SK-N-SH (cell line): ENCODE measurements at regions not wholly inside any gene's neighbourhood (a gene's known extent, or its start where the extent isn't known, plus 50 kb on each side); places are given as distances from the start of the nearest gene placed in this dataset.
"Not testable (repeated sequence)": the region's sequence is repeated elsewhere in the genome, so short reads cannot be mapped to it uniquely, and the experiment has no call there.

Experiments used
- CTCF ChIA-PET: fragments of 300-600, 350-600 bp; formaldehyde crosslinking; extraction: SDS; loops from one replicate; lab custom pipeline; 2021; lab: Yijun Ruan, JAX
- POLR2A ChIA-PET: fragments of 350-600 bp; sonication (Branson Sonifier 250); formaldehyde crosslinking; extraction: SDS; loops from one replicate; lab custom pipeline; 2020; ENCODE audit warnings: antibody characterized with exemption, inconsistent platforms; lab: Yijun Ruan, JAX
- DNase-seq: peaks from one replicate; pipeline ENCODE4 v3.0.0; 2012
- H2AFZ ChIP-seq: fragments of 200-600 bp; sonication (generic); 2 replicates; pipeline ENCODE4 v1.8.1; 2016; ENCODE audit warnings: antibody characterized with exemption, mild to moderate bottlenecking, low read depth
- H3F3A ChIP-seq: fragments of 200-600 bp; sonication (generic); replicated peaks from 2 replicates; pipeline ENCODE3; 2016; ENCODE audit warnings: antibody characterized with exemption, mild to moderate bottlenecking; ENCODE audit not compliant: insufficient read depth
- H3K27ac ChIP-seq, 2 experiments: fragments of 200-500 bp in 1 of 2; fragments of 200-600 bp in 1 of 2; sonication (Bioruptor generic) in 1 of 2; sonication (generic), shearing (Covaris generic) in 1 of 2; 2 replicates each; pipeline versions ENCODE4 v1.5.1 to v1.6.1; 2014 to 2016; ENCODE audit warnings: low read depth in 2 of 2, inconsistent platforms in 1 of 2, low read length in 1 of 2, mild to moderate bottlenecking in 1 of 2, mixed read lengths in 1 of 2
- H3K27me3 ChIP-seq: fragments of 200-600 bp; sonication (generic), shearing (Covaris generic); 2 replicates; pipeline ENCODE4 v1.6.1; 2016; ENCODE audit warnings: mixed run types; ENCODE audit not compliant: insufficient read depth
- H3K36me3 ChIP-seq, 2 experiments: fragments of 200-500 bp in 1 of 2; fragments of 200-600 bp in 1 of 2; sonication (Bioruptor generic) in 1 of 2; sonication (generic) in 1 of 2; replicated peaks in 1 of 2; 2 replicates each; pipeline versions ENCODE3 to v1.5.1; 2014 to 2016; ENCODE audit warnings: low read length in 1 of 2, mild to moderate bottlenecking in 1 of 2; ENCODE audit not compliant: insufficient read depth in 2 of 2, control insufficient read depth in 1 of 2
- H3K4me1 ChIP-seq, 2 experiments: fragments of 200-500 bp in 1 of 2; fragments of 200-600 bp in 1 of 2; sonication (Bioruptor generic) in 1 of 2; sonication (generic), shearing (Covaris generic) in 1 of 2; 2 replicates each; pipeline versions ENCODE4 v1.5.1 to v1.6.1; 2014 to 2016; ENCODE audit warnings: low read depth in 1 of 2, low read length in 1 of 2, mixed run types in 1 of 2; ENCODE audit not compliant: insufficient read depth in 2 of 2, control insufficient read depth in 1 of 2
- H3K4me2 ChIP-seq: fragments of 200-600 bp; sonication (generic), shearing (Covaris generic); 2 replicates; pipeline ENCODE4 v1.6.1; 2017; ENCODE audit warnings: mixed run types
- H3K4me3 ChIP-seq, 2 experiments: fragments of 200-500 bp in 1 of 2; fragments of 200-600 bp in 1 of 2; sonication (Bioruptor generic) in 1 of 2; sonication (generic), shearing (Covaris generic) in 1 of 2; 2 replicates each; pipeline versions ENCODE4 v1.5.1 to v1.8.1; 2014 to 2016; ENCODE audit warnings: low read depth in 2 of 2, inconsistent platforms in 1 of 2, low read length in 1 of 2, mild to moderate bottlenecking in 1 of 2, mixed read lengths in 1 of 2, moderate library complexity in 1 of 2
- H3K79me2 ChIP-seq: fragments of 200-600 bp; sonication (generic); 2 replicates; pipeline ENCODE4 v1.8.1; 2017; ENCODE audit warnings: mild to moderate bottlenecking; ENCODE audit not compliant: insufficient read depth
- H3K9ac ChIP-seq: fragments of 200-600 bp; sonication (generic); 2 replicates; pipeline ENCODE4 v1.6.1; 2017; ENCODE audit warnings: mixed run types
- H3K9me2 ChIP-seq: fragments of 200-600 bp; sonication (generic); 2 replicates; pipeline ENCODE4 v1.6.1; 2017; ENCODE audit warnings: mixed run types
- H3K9me3 ChIP-seq: fragments of 200-600 bp; sonication (generic); 2 replicates; pipeline ENCODE4 v1.6.1; 2017; ENCODE audit warnings: mixed run types, mild to moderate bottlenecking, moderate library complexity
- H4K20me1 ChIP-seq: fragments of 200-600 bp; sonication (generic); 2 replicates; pipeline ENCODE4 v1.6.1; 2017; ENCODE audit warnings: mild to moderate bottlenecking, mixed run types; ENCODE audit not compliant: insufficient read depth
- EP300 ChIP-seq, 2 experiments: IDR thresholded peaks; 2 replicates each; pipeline versions ENCODE4 v1.4.0 to v1.6.1; 2012; ENCODE audit warnings: borderline replicate concordance in 1 of 2, low read depth in 1 of 2, low read length in 1 of 2
- FOXJ3 ChIP-seq: sonication (generic); formaldehyde crosslinking; IDR thresholded peaks from 2 replicates; pipeline ENCODE4 v1.5.1; 2020; ENCODE audit warnings: mild to moderate bottlenecking, missing genetic modification reagents
- GABPA ChIP-seq: IDR thresholded peaks from 2 replicates; pipeline ENCODE4 v1.4.0; 2012; ENCODE audit warnings: low read depth, mild to moderate bottlenecking
- GATA2 ChIP-seq: sonication (generic); formaldehyde crosslinking; IDR thresholded peaks from 2 replicates; pipeline ENCODE4 v1.5.0; 2020; ENCODE audit warnings: mild to moderate bottlenecking, missing genetic modification reagents
- JUND ChIP-seq: IDR thresholded peaks from 2 replicates; pipeline ENCODE4 v1.4.0; 2012
- MEF2A ChIP-seq: IDR thresholded peaks from 2 replicates; pipeline ENCODE4 v1.4.0; 2012; ENCODE audit warnings: low read depth, borderline replicate concordance
- POLR2AphosphoS5 ChIP-seq: IDR thresholded peaks from 2 replicates; pipeline ENCODE4 v1.6.1; 2012; ENCODE audit warnings: low read depth, low read length
- RFX5 ChIP-seq: IDR thresholded peaks from 2 replicates; pipeline ENCODE4 v1.6.1; 2012; ENCODE audit warnings: mild to moderate bottlenecking, improper control_type of control experiment, low read length
- TAF1 ChIP-seq: IDR thresholded peaks from 2 replicates; pipeline ENCODE4 v1.6.1; 2012; ENCODE audit warnings: low read depth, mild to moderate bottlenecking, low read length, moderate library complexity, borderline replicate concordance
- TCF12 ChIP-seq: IDR thresholded peaks from 2 replicates; pipeline ENCODE4 v1.4.0; 2012
- TEAD4 ChIP-seq: IDR thresholded peaks from 2 replicates; pipeline ENCODE4 v1.4.0; 2012; ENCODE audit warnings: mild to moderate bottlenecking, borderline replicate concordance; ENCODE audit not compliant: insufficient read depth
- WGBS: methylation state at CpG from one replicate; pipeline ENCODE4 v1.1.6; 2017; ENCODE audit warnings: low lambda C conversion rate; 5-methylcytosine and 5-hydroxymethylcytosine counted together
- TF ChIP-seq, protein P1 (sequence below): fragments of 150-350 bp; IDR thresholded peaks from 2 replicates; pipeline ENCODE4 v1.6.1; 2017; ENCODE audit warnings: antibody characterized with exemption, low read length, low read depth, borderline replicate concordance
- TF ChIP-seq, protein P2 (sequence below): IDR thresholded peaks from 2 replicates; pipeline ENCODE4 v1.4.0; 2012; ENCODE audit warnings: low read depth, borderline replicate concordance

DNA sequence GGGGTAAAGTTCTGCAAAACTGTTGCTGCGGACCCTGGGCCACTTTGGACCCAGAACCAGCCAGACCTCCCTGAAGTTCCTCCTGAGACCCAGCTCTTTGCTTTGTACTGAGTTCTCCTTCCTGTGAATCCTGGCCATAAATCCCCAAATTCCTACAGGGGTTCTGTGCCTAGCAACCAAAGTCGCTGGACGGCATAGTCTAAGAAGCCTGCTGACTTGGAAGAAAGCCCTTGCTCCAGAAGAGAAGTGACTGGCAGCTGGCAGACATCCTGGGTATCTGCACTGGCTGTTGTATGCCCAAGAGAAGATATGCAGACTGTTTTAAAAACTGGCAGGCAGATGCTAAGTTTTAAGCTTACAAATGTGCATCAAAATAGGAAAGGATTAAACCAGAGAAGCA is 99.9 kb upstream of the SLC24A4 start:
- H3K27ac ChIP-seq: no peak overlapping the region
- no peak overlapping the region for H3K4me2 ChIP-seq
- no peaks in the 10 kb centered on the region for H4K20me1 ChIP-seq
- no peaks in the 10 kb centered on the region for H3F3A ChIP-seq
- no peak for DNase-seq
- H3K9me2 ChIP-seq: no peaks in the 10 kb centered on the region
- no peaks in the 10 kb centered on the region for H3K36me3 ChIP-seq
- no peak overlapping the region for H2AFZ ChIP-seq
- no peaks in the 10 kb centered on the region for H3K4me1 ChIP-seq
- H3K9me3 ChIP-seq: no peaks in the 10 kb centered on the region
- WGBS: 3% methylated on average over 2 of the region's 3 CpGs
- no peak overlapping the region for H3K9ac ChIP-seq
- no peak overlapping the region for H3K4me3 ChIP-seq
- no peaks in the 10 kb centered on the region for H3K79me2 ChIP-seq
- ChIA-PET CTCF (no interaction called here), POLR2A (no interaction called here)
- no peak for TF ChIP-seq TCF12
- no peak for TF ChIP-seq GABPA
- no peak for TF ChIP-seq FOXJ3
- peaks cover 35% of the 10 kb centered on the region for H3K27me3 ChIP-seq

DNA sequence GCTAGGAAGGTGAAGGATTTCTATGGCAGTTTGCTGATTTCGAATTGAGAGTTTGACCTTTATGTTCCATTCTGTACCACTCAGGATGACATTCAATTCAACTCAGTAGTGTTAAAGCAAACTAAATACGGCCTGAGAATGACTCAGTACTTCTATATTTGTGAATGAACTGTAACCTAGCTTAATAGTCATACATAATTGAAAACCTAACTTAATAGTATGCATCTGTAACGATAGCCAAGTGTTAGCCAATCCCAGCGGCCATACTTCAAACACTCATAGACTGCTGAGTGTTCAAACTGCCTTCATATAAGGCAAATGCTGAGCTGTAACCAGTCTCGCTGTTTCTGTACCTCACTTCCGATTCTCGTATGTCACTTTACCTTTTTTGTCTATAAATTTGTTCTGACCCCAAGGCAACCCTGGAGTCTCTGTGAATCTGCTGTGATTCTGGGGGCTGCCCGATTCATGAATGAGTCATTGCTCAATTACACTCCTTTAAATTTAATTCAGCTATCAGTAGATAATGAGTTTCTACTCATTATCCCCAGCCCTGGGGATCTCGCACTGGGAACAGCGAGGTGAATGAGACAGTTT is 98.5 kb upstream of the SLC24A4 start:
- peak overlapping the region in 1 of 2 experiments; percentile 35; a peak in 1 of 4 replicates for H3K4me3 ChIP-seq
- ChIA-PET CTCF (interaction anchor here (1.1 kb wide), 1 partner anchor 16 kb away, joined by 3 read pairs; no protein-coding TSS in a partner anchor), POLR2A (no interaction called here)
- no peaks in the 10 kb centered on the region for H3K79me2 ChIP-seq
- H3K4me1 ChIP-seq: no peaks in the 10 kb centered on the region
- H3K27me3 ChIP-seq: peaks cover 26% of the 10 kb centered on the region
- TF ChIP-seq, protein P1, sequence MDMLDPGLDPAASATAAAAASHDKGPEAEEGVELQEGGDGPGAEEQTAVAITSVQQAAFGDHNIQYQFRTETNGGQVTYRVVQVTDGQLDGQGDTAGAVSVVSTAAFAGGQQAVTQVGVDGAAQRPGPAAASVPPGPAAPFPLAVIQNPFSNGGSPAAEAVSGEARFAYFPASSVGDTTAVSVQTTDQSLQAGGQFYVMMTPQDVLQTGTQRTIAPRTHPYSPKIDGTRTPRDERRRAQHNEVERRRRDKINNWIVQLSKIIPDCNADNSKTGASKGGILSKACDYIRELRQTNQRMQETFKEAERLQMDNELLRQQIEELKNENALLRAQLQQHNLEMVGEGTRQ: no peak
- TF ChIP-seq TEAD4: no peak
- TF ChIP-seq RFX5: no peak
- TF ChIP-seq, protein P2, sequence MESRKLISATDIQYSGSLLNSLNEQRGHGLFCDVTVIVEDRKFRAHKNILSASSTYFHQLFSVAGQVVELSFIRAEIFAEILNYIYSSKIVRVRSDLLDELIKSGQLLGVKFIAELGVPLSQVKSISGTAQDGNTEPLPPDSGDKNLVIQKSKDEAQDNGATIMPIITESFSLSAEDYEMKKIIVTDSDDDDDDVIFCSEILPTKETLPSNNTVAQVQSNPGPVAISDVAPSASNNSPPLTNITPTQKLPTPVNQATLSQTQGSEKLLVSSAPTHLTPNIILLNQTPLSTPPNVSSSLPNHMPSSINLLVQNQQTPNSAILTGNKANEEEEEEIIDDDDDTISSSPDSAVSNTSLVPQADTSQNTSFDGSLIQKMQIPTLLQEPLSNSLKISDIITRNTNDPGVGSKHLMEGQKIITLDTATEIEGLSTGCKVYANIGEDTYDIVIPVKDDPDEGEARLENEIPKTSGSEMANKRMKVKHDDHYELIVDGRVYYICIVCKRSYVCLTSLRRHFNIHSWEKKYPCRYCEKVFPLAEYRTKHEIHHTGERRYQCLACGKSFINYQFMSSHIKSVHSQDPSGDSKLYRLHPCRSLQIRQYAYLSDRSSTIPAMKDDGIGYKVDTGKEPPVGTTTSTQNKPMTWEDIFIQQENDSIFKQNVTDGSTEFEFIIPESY: no peak
- no peak for TF ChIP-seq JUND
- no peak for TF ChIP-seq POLR2AphosphoS5
- WGBS: 6% methylated on average over 10 of the region's 10 CpGs
- no peaks in the 10 kb centered on the region for H3K9me3 ChIP-seq
- H3K9me2 ChIP-seq: no peaks in the 10 kb centered on the region
- no peak for DNase-seq
- no peak overlapping the region for H3K9ac ChIP-seq
- no peaks in the 10 kb centered on the region for H4K20me1 ChIP-seq
- H2AFZ ChIP-seq: no peak overlapping the region
- no peak overlapping the region for H3K27ac ChIP-seq
- no peaks in the 10 kb centered on the region for H3F3A ChIP-seq
- no peaks in the 10 kb centered on the region for H3K36me3 ChIP-seq
- H3K4me2 ChIP-seq: peak overlapping the region; percentile 39; the same call in 1 of the 2 replicates

DNA sequence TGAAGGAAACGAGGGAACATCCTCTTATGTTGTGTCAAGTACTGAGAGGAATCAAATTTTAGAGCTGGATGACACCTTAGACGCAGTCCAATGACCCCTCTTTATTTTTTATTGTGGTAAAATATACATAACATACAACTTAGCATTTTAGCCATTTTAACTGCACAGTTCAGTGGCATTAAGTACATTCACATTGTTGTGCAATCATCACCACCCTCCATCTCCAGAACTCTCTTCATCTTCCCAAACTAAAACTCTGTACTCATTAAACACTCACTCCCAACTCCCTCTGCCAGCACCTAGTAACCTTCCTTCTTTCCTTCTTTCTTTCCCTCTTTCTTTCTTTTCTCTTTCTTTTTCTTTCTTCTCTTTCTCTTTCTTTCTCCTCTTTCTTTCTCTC is 97.2 kb upstream of the SLC24A4 start:
- Histone ChIP-seq H3K27me3 (peaks cover 26% of the 10 kb centered on the region), H3K4me2 (no peak overlapping the region), H3K9me2 (no peaks in the 10 kb centered on the region), H3K27ac (no peak overlapping the region), H2AFZ (no peak overlapping the region), H3F3A (no peaks in the 10 kb centered on the region), H3K36me3 (no peaks in the 10 kb centered on the region), H3K4me3 (no peak overlapping the region), H4K20me1 (no peaks in the 10 kb centered on the region), H3K4me1 (no peaks in the 10 kb centered on the region), H3K9me3 (no peaks in the 10 kb centered on the region), H3K9ac (no peak overlapping the region), H3K79me2 (no peaks in the 10 kb centered on the region)
- POLR2A ChIA-PET: no interaction called here
- 6% methylated on average over 2 of the region's 2 CpGs for WGBS
- CTCF ChIA-PET: no interaction called here
- TF ChIP-seq MEF2A (no peak), EP300 (IDR thresholded peaks at IDR 0.05; ENCODE audit: borderline replicate concordance in 1 of 2, low read depth in 1 of 2, low read length in 1 of 2) (no peak), GATA2 (CRISPR knock-in tag) (no peak), TAF1 (no peak)
- TF ChIP-seq, protein P2: no peak
- no peak for DNase-seq

DNA sequence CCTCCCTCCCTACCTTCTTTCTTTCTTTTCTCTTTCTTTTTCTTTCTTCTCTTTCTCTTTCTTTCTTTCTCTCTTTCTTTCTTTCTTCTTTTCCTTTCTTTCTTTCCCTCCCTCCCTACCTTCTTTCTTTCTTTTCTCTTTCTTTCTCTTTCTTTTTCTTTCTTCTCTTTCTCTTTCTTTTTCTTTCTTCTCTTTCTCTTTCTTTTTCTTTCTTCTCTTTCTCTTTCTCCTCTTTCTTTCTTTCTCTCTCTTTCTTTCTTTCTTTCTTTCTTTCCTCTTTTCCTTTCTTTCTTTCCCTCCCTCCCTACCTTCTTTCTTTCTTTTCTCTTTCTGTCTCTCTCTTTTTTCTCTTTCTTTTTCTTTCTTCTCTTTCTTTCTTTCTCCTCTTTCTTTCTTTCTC is 96.8 kb upstream of the SLC24A4 start:
- CTCF ChIA-PET, POLR2A ChIA-PET, H3K27ac ChIP-seq, DNase-seq, H3K9me3 ChIP-seq, H3K36me3 ChIP-seq, H3K9me2 ChIP-seq, H3K4me2 ChIP-seq, H3K4me3 ChIP-seq, H3F3A ChIP-seq, H4K20me1 ChIP-seq, H2AFZ ChIP-seq, H3K9ac ChIP-seq, H3K4me1 ChIP-seq, H3K79me2 ChIP-seq: not testable (repeated sequence)
- H3K27me3 ChIP-seq: peaks cover 24% of the 10 kb centered on the region
